ENCODE measurements at regions not wholly inside any gene's neighbourhood (a gene's known extent, or its start where the extent isn't known, plus 50 kb on each side); places are given as distances from the start of the nearest gene placed in this dataset.

DNA sequence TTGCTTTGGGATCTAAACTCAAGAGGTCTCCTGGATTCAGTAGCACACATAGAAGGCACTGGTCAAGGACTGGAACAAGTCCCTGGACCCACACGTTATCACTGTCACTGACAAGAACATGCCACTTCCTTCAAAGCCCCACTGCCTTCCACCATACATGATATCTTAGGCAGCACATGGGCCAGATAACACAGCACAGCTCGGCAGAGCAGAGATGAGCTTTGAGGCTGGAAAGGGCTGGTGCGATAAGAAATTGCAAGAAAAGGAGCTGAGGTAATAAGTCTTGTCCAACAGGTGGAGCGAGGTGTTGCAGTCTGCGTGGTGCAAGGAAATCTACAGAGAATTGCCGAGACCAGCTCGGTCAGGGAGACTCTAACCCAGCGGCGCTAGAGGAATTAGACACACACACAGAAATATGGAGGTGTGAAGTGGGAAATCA lies 139.8 kb upstream of the CDK13 start (continued):
- TF ChIP-seq, protein P1, sequence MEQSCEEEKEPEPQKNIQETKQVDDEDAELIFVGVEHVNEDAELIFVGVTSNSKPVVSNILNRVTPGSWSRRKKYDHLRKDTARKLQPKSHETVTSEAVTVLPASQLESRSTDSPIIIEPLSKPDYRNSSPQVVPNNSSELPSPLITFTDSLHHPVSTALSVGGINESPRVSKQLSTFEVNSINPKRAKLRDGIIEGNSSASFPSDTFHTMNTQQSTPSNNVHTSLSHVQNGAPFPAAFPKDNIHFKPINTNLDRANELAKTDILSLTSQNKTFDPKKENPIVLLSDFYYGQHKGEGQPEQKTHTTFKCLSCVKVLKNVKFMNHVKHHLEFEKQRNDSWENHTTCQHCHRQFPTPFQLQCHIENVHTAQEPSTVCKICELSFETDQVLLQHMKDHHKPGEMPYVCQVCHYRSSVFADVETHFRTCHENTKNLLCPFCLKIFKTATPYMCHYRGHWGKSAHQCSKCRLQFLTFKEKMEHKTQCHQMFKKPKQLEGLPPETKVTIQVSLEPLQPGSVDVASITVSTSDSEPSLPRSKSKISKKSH (CRISPR knock-in tag; IDR thresholded peaks at IDR 0.05) = no peak
- TF ChIP-seq ELF2 (CRISPR knock-in tag; IDR thresholded peaks at IDR 0.05) = no peak
- TF ChIP-seq ZNF23 (CRISPR knock-in tag; IDR thresholded peaks at IDR 0.05) = no peak
- TF ChIP-seq FUS (optimal IDR thresholded peaks at IDR 0.05; ENCODE audit: low read depth, low read length) = no peak
- no peak for TF ChIP-seq EP400 (IDR thresholded peaks at IDR 0.05)
- TF ChIP-seq, protein P2, sequence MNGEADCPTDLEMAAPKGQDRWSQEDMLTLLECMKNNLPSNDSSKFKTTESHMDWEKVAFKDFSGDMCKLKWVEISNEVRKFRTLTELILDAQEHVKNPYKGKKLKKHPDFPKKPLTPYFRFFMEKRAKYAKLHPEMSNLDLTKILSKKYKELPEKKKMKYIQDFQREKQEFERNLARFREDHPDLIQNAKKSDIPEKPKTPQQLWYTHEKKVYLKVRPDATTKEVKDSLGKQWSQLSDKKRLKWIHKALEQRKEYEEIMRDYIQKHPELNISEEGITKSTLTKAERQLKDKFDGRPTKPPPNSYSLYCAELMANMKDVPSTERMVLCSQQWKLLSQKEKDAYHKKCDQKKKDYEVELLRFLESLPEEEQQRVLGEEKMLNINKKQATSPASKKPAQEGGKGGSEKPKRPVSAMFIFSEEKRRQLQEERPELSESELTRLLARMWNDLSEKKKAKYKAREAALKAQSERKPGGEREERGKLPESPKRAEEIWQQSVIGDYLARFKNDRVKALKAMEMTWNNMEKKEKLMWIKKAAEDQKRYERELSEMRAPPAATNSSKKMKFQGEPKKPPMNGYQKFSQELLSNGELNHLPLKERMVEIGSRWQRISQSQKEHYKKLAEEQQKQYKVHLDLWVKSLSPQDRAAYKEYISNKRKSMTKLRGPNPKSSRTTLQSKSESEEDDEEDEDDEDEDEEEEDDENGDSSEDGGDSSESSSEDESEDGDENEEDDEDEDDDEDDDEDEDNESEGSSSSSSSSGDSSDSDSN (IDR thresholded peaks at IDR 0.05; ENCODE audit: borderline replicate concordance in 1 of 2, low read depth in 2 of 2, low read length in 2 of 2) = 0 out of 4 replicates have a peak, but pooled peaks of 1 of the 2 experiments have one; percentile 49
- TF ChIP-seq ZNF274 (IDR thresholded peaks at IDR 0.05; ENCODE audit: borderline replicate concordance, low read depth, low read length) = no peak
- TF ChIP-seq BMI1 (IDR thresholded peaks at IDR 0.05; ENCODE audit: low read length) = no peak
- TF ChIP-seq ZNF785 (CRISPR knock-in tag; IDR thresholded peaks at IDR 0.05) = no peak
- TF ChIP-seq, protein P3, sequence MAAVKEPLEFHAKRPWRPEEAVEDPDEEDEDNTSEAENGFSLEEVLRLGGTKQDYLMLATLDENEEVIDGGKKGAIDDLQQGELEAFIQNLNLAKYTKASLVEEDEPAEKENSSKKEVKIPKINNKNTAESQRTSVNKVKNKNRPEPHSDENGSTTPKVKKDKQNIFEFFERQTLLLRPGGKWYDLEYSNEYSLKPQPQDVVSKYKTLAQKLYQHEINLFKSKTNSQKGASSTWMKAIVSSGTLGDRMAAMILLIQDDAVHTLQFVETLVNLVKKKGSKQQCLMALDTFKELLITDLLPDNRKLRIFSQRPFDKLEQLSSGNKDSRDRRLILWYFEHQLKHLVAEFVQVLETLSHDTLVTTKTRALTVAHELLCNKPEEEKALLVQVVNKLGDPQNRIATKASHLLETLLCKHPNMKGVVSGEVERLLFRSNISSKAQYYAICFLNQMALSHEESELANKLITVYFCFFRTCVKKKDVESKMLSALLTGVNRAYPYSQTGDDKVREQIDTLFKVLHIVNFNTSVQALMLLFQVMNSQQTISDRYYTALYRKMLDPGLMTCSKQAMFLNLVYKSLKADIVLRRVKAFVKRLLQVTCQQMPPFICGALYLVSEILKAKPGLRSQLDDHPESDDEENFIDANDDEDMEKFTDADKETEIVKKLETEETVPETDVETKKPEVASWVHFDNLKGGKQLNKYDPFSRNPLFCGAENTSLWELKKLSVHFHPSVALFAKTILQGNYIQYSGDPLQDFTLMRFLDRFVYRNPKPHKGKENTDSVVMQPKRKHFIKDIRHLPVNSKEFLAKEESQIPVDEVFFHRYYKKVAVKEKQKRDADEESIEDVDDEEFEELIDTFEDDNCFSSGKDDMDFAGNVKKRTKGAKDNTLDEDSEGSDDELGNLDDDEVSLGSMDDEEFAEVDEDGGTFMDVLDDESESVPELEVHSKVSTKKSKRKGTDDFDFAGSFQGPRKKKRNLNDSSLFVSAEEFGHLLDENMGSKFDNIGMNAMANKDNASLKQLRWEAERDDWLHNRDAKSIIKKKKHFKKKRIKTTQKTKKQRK (IDR thresholded peaks at IDR 0.05; ENCODE audit: borderline replicate concordance, low read depth, low read length) = no peak
- TF ChIP-seq ZNF764 (CRISPR knock-in tag; IDR thresholded peaks at IDR 0.05; ENCODE audit: low read depth) = no peak
- TF ChIP-seq, protein P4, sequence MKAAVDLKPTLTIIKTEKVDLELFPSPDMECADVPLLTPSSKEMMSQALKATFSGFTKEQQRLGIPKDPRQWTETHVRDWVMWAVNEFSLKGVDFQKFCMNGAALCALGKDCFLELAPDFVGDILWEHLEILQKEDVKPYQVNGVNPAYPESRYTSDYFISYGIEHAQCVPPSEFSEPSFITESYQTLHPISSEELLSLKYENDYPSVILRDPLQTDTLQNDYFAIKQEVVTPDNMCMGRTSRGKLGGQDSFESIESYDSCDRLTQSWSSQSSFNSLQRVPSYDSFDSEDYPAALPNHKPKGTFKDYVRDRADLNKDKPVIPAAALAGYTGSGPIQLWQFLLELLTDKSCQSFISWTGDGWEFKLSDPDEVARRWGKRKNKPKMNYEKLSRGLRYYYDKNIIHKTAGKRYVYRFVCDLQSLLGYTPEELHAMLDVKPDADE (conservative IDR thresholded peaks at IDR 0.05; ENCODE audit: control insufficient read depth, low read depth, low read length) = peak; percentile 79; the same call in 1 of the 2 replicates
- TF ChIP-seq, protein P5, sequence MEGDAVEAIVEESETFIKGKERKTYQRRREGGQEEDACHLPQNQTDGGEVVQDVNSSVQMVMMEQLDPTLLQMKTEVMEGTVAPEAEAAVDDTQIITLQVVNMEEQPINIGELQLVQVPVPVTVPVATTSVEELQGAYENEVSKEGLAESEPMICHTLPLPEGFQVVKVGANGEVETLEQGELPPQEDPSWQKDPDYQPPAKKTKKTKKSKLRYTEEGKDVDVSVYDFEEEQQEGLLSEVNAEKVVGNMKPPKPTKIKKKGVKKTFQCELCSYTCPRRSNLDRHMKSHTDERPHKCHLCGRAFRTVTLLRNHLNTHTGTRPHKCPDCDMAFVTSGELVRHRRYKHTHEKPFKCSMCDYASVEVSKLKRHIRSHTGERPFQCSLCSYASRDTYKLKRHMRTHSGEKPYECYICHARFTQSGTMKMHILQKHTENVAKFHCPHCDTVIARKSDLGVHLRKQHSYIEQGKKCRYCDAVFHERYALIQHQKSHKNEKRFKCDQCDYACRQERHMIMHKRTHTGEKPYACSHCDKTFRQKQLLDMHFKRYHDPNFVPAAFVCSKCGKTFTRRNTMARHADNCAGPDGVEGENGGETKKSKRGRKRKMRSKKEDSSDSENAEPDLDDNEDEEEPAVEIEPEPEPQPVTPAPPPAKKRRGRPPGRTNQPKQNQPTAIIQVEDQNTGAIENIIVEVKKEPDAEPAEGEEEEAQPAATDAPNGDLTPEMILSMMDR (IDR thresholded peaks at IDR 0.05 in 2 of 3, conservative IDR thresholded peaks at IDR 0.05 in 1 of 3; ENCODE audit: insufficient read depth in 2 of 3, low read depth in 1 of 3, low read length in 3 of 3) = peak; percentile 39 to 54 (median 46); a peak in 5 of 6 replicates
- TF ChIP-seq ZNF133 (CRISPR knock-in tag; IDR thresholded peaks at IDR 0.05) = no peak
- no peak for TF ChIP-seq ZC3H4 (CRISPR knock-in tag; IDR thresholded peaks at IDR 0.05; ENCODE audit: borderline replicate concordance)
- TF ChIP-seq TOE1 (IDR thresholded peaks at IDR 0.05; ENCODE audit: borderline replicate concordance) = 0 out of 2 replicates have a peak, but pooled peaks have one; percentile 38
- TF ChIP-seq TOE1 (CRISPR knock-in tag; IDR thresholded peaks at IDR 0.05; ENCODE audit: borderline replicate concordance, low read depth) = no peak
- TF ChIP-seq NFE2 (IDR thresholded peaks at IDR 0.05; ENCODE audit: low read depth) = peak; percentile 51; the same call in 1 of the 2 replicates
- TF ChIP-seq ZKSCAN3 (CRISPR knock-in tag; IDR thresholded peaks at IDR 0.05) = no peak

All from K562 (cell line).